ENCODE measurements at regions not wholly inside any gene's neighbourhood (a gene's known extent, or its start where the extent isn't known, plus 50 kb on each side); places are given as distances from the start of the nearest gene placed in this dataset.

DNA sequence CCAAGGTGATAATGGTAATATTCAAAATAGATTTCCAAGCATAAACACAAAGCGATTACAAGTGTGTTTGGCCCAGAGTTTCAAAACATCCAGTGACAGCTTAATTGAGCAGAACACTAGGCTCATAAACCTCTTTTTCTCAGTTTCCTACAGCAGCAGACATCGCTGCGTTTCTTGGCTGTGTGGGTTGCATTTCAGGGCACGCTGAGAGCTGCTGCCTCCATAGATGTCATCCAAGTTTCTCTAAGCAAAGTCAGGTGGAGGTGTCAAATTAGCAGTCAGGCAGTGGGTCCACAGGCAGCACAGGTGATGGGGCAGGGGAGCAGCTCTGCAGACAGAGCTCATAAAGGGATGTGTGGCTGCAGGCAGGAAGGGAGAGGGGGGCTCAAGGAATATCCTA is 50.5 kb upstream of the COL13A1 start:
- Mint-ChIP-seq H3K36me3 (ENCODE audit: insufficient read depth in 1 of 3, low read depth in 3 of 3) (no peaks in the 10 kb centered on the region), H3K4me3 (no peak overlapping the region), H3K27ac (no peak overlapping the region), H3K9me3 (no peaks in the 10 kb centered on the region), H3K27me3 (ENCODE audit: low read depth) (peaks cover 23% of the 10 kb centered on the region), H3K4me1 (peaks cover 6 to 20% of the 10 kb centered on the region in 2 experiments)
- Histone ChIP-seq H3K4ac (ENCODE audit: low read depth, low read length) (no peak overlapping the region), H4K20me1 (ENCODE audit: control insufficient read depth, insufficient read depth, insufficient read length) (no peaks in the 10 kb centered on the region), H3K79me2 (ENCODE audit: insufficient read depth, low read length) (no peaks in the 10 kb centered on the region), H2AFZ (ENCODE audit: low read length) (no peak overlapping the region), H2BK15ac (ENCODE audit: low read depth, low read length) (no peak overlapping the region), H3K27me3 (ENCODE audit: insufficient read depth, low read length) (peaks cover 3% of the 10 kb centered on the region), H2BK20ac (ENCODE audit: low read depth, low read length, poor library complexity, severe bottlenecking) (no peak overlapping the region), H2BK120ac (ENCODE audit: low read depth, low read length, poor library complexity, severe bottlenecking) (no peak overlapping the region), H2AK5ac (ENCODE audit: insufficient read length, low read length) (no peak overlapping the region), H3K27ac (ENCODE audit: insufficient read length, low read depth, low read length) (no peak overlapping the region), H3K14ac (ENCODE audit: insufficient read depth, low read length) (no peak overlapping the region), H2BK5ac (ENCODE audit: insufficient read length, low read length) (no peak overlapping the region), H4K8ac (replicated peaks; ENCODE audit: insufficient read length, low read depth, low read length) (no peak overlapping the region), H3K79me1 (ENCODE audit: insufficient read depth, low read depth, low read length, poor library complexity, severe bottlenecking) (no peaks in the 10 kb centered on the region), H3K56ac (ENCODE audit: insufficient read length, low read depth, low read length) (no peak overlapping the region), H3K4me2 (ENCODE audit: insufficient read depth, insufficient read length, low read length) (no peak overlapping the region), H3K23me2 (ENCODE audit: insufficient read length, low read depth, low read length, poor library complexity, severe bottlenecking) (no peaks in the 10 kb centered on the region), H3K9me3 (ENCODE audit: control insufficient read depth, low read depth, low read length) (no peaks in the 10 kb centered on the region), H3T11ph (ENCODE audit: low read length) (no peak overlapping the region), H3K9ac (ENCODE audit: extremely low read depth, insufficient read length, low read length) (no peak overlapping the region), H4K5ac (ENCODE audit: insufficient read length, low read depth, low read length) (no peak overlapping the region), H3K23ac (ENCODE audit: insufficient read length, low read depth, low read length) (no peak overlapping the region), H3K18ac (ENCODE audit: insufficient read length, low read depth, low read length) (no peak overlapping the region), H4K91ac (ENCODE audit: insufficient read length, low read depth, low read length) (no peak overlapping the region), H2BK12ac (ENCODE audit: insufficient read length, low read depth, low read length) (no peak overlapping the region), H3K4me1 (ENCODE audit: insufficient read depth, low read length) (peaks cover 3% of the 10 kb centered on the region; the same call in 1 of the 2 replicates)
- no peak for TF ChIP-seq CTCF (conservative IDR thresholded peaks at IDR 0.05)
- DNase-seq: no peak
- WGBS (ENCODE audit: extremely low coverage, insufficient read length, low lambda C conversion rate): no CpG with 5 or more reads among the region's 4 CpGs

All from H9 (cell line).